DOHH2 (cell line): ENCODE measurements at regions not wholly inside any gene's neighbourhood (a gene's known extent, or its start where the extent isn't known, plus 50 kb on each side); places are given as distances from the start of the nearest gene placed in this dataset.
"Not testable (repeated sequence)": the region's sequence is repeated elsewhere in the genome, so short reads cannot be mapped to it uniquely, and the experiment has no call there.

Experiments used
- H3F3A ChIP-seq: fragments of 200-600 bp; sonication (generic), shearing (Covaris generic); 2 replicates; pipeline ENCODE4 v1.6.0; 2016; ENCODE audit warnings: antibody characterized with exemption, mild to moderate bottlenecking; ENCODE audit not compliant: control insufficient read depth, insufficient read depth
- H3K27ac ChIP-seq: fragments of 200-600 bp; sonication (generic); 2 replicates; pipeline ENCODE4 v1.5.1; 2014; ENCODE audit warnings: low read depth, mild to moderate bottlenecking, low read length, moderate library complexity
- H3K27me3 ChIP-seq: fragments of 200-600 bp; sonication (generic); 2 replicates; pipeline ENCODE4 v1.6.1; 2014; ENCODE audit warnings: mild to moderate bottlenecking, low read length, mixed read lengths; ENCODE audit not compliant: control insufficient read depth
- H3K36me3 ChIP-seq: fragments of 200-600 bp; sonication (generic); 2 replicates; pipeline ENCODE4 v1.6.1; 2014; ENCODE audit warnings: mild to moderate bottlenecking, low read length, moderate library complexity, mixed read lengths; ENCODE audit not compliant: control insufficient read depth
- H3K4me1 ChIP-seq: fragments of 200-600 bp; sonication (generic); 2 replicates; pipeline ENCODE4 v1.6.1; 2014; ENCODE audit warnings: mild to moderate bottlenecking, low read length, mixed read lengths; ENCODE audit not compliant: control insufficient read depth
- H3K4me2 ChIP-seq: fragments of 200-600 bp; sonication (generic); 2 replicates; pipeline ENCODE4 v1.6.0; 2014; ENCODE audit warnings: mild to moderate bottlenecking, low read length, moderate library complexity
- H3K4me3 ChIP-seq: fragments of 200-600 bp; sonication (generic); 2 replicates; pipeline ENCODE4 v1.5.1; 2014; ENCODE audit warnings: mild to moderate bottlenecking, low read length, mixed read lengths
- H3K79me2 ChIP-seq: fragments of 200-600 bp; sonication (generic); 2 replicates; pipeline ENCODE4 v1.6.1; 2014; ENCODE audit warnings: mild to moderate bottlenecking, low read length, mixed read lengths; ENCODE audit not compliant: control insufficient read depth
- H3K9me2 ChIP-seq: fragments of 200-600 bp; sonication (generic); replicated peaks from 2 replicates; pipeline ENCODE4 v1.6.1; 2014; ENCODE audit warnings: mild to moderate bottlenecking, low read length, mixed read lengths; ENCODE audit not compliant: control insufficient read depth
- H3K9me3 ChIP-seq: fragments of 200-600 bp; sonication (generic); 2 replicates; pipeline ENCODE4 v1.6.1; 2014; ENCODE audit warnings: antibody characterized with exemption, low read length, mixed read lengths; ENCODE audit not compliant: control insufficient read depth, insufficient read depth
- H4K20me1 ChIP-seq: fragments of 200-600 bp; sonication (generic); 2 replicates; pipeline ENCODE4 v1.6.0; 2014; ENCODE audit warnings: low read depth, mild to moderate bottlenecking, antibody characterized with exemption, low read length, moderate library complexity; ENCODE audit not compliant: control insufficient read depth, insufficient read depth
- EZH2phosphoT487 ChIP-seq: fragments of 200-600 bp; sonication (generic); IDR thresholded peaks from 2 replicates; pipeline ENCODE4 v1.6.1; 2017; ENCODE audit warnings: borderline replicate concordance, mild to moderate bottlenecking, antibody characterized with exemption, low read length, moderate library complexity, mixed read lengths
- TF ChIP-seq, protein P1 (sequence below): fragments of 200-600 bp; sonication (generic); IDR thresholded peaks from one replicate; pipeline ENCODE4 v1.5.1; 2014; ENCODE audit warnings: antibody characterized with exemption, mild to moderate bottlenecking, low read depth, low read length; ENCODE audit not compliant: poor library complexity, severe bottlenecking

DNA sequence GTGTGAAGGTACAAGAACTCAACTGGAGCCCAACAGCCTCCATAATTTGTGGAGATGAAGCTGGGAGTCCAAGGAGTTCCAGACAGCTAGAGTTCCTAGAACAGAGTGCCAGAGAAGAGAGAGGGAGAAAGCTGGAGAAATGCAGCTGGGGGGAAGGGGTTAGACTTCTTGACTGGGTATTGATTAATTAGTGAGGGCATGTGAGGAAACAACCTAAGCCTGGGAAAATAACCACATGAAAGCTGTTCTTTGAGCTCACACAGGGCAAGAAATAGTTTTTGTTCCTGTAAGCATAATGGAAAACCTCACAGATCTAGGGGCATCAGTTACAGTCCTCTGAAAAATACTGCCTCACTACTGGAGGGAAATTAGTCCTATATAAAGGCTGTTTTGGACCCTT, 230.5 kb upstream of the FKBP1C start:
- Histone ChIP-seq H3K27ac (no peak overlapping the region), H4K20me1 (no peaks in the 10 kb centered on the region), H3K36me3 (no peaks in the 10 kb centered on the region), H3F3A (no peaks in the 10 kb centered on the region), H3K79me2 (no peaks in the 10 kb centered on the region), H3K9me2 (no peaks in the 10 kb centered on the region), H3K27me3 (no peaks in the 10 kb centered on the region), H3K4me3 (no peak overlapping the region), H3K4me1 (no peaks in the 10 kb centered on the region), H3K4me2 (no peak overlapping the region), H3K9me3 (no peaks in the 10 kb centered on the region)
- no peak for TF ChIP-seq EZH2phosphoT487
- TF ChIP-seq, protein P1, sequence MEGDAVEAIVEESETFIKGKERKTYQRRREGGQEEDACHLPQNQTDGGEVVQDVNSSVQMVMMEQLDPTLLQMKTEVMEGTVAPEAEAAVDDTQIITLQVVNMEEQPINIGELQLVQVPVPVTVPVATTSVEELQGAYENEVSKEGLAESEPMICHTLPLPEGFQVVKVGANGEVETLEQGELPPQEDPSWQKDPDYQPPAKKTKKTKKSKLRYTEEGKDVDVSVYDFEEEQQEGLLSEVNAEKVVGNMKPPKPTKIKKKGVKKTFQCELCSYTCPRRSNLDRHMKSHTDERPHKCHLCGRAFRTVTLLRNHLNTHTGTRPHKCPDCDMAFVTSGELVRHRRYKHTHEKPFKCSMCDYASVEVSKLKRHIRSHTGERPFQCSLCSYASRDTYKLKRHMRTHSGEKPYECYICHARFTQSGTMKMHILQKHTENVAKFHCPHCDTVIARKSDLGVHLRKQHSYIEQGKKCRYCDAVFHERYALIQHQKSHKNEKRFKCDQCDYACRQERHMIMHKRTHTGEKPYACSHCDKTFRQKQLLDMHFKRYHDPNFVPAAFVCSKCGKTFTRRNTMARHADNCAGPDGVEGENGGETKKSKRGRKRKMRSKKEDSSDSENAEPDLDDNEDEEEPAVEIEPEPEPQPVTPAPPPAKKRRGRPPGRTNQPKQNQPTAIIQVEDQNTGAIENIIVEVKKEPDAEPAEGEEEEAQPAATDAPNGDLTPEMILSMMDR: no peak

DNA sequence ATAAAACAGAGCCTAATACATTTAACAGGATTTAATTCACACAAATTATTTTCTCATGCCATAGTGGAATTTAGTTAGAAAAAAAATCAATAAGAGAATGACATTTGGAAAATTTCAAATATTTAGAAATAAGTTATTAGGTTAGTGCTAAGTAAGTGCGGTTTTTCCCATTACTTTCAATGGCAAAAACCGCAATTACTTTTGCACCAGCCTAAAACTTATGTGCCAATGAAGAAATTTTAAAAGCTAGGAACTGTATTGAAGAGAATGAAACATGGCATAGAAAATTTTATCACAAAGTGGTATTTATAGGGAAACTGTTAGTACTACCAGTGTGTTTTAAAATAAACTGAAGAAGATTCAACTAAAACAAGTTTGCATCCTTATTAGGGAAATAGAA, 228.3 kb upstream of the FKBP1C start:
- no peaks in the 10 kb centered on the region for H4K20me1 ChIP-seq
- no peak overlapping the region for H3K4me2 ChIP-seq
- H3K4me3 ChIP-seq: no peak overlapping the region
- H3K9me3 ChIP-seq: no peaks in the 10 kb centered on the region
- H3F3A ChIP-seq: no peaks in the 10 kb centered on the region
- no peaks in the 10 kb centered on the region for H3K9me2 ChIP-seq
- no peak overlapping the region for H3K27ac ChIP-seq
- TF ChIP-seq, protein P1: no peak
- no peak for TF ChIP-seq EZH2phosphoT487
- no peaks in the 10 kb centered on the region for H3K27me3 ChIP-seq
- H3K36me3 ChIP-seq: no peaks in the 10 kb centered on the region
- H3K79me2 ChIP-seq: no peaks in the 10 kb centered on the region
- no peaks in the 10 kb centered on the region for H3K4me1 ChIP-seq

DNA sequence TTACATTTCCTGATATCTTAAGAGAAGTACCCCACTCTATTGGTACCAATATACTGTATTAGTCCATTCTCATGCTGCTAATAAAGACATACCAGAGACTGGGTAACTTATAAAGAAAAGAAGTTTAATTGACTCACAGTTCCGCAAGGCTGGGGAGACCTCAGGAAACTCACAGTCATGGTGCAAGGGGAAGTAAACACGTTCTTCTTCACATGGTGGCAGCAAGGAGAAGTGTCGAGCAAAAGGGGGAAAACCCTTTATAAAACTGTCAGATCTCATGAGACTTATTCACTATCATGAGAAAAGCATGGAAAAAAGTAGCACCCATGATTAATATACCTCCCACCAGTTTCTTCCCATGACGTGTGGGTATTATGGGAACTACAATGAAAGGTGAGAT, 219.6 kb upstream of the FKBP1C start:
- not testable (repeated sequence) for H3K27ac ChIP-seq, H4K20me1 ChIP-seq, H3K9me3 ChIP-seq, H3K27me3 ChIP-seq, H3F3A ChIP-seq, H3K79me2 ChIP-seq, H3K4me2 ChIP-seq, H3K36me3 ChIP-seq, H3K4me3 ChIP-seq, H3K4me1 ChIP-seq, H3K9me2 ChIP-seq

DNA sequence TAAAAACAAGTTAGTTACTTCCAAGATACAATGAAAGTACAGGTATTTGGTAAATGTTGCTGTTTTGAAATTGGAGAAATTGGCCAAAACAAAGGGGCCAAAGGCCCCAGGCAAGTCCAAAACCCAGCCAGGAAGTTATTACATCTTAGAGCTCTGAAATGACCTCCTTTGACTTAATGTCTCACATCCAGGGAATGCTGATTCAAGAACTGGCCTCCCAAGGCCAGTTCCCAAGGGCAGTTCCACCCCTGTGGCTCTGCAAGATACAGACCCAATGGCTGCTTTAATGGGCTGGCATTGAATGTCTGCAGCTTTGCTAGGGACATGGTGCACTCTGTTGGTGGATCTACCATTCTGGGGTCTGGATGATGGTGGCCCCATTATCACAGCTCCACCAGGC, 217.3 kb upstream of the FKBP1C start:
- no peaks in the 10 kb centered on the region for H3K4me1 ChIP-seq
- TF ChIP-seq, protein P1: no peak
- TF ChIP-seq EZH2phosphoT487: no peak
- H3K36me3 ChIP-seq: no peaks in the 10 kb centered on the region
- no peak overlapping the region for H3K27ac ChIP-seq
- H3K9me2 ChIP-seq: no peaks in the 10 kb centered on the region
- H3F3A ChIP-seq: no peaks in the 10 kb centered on the region
- no peak overlapping the region for H3K4me2 ChIP-seq
- H4K20me1 ChIP-seq: no peaks in the 10 kb centered on the region
- H3K79me2 ChIP-seq: no peaks in the 10 kb centered on the region
- H3K9me3 ChIP-seq: no peaks in the 10 kb centered on the region
- H3K4me3 ChIP-seq: no peak overlapping the region
- H3K27me3 ChIP-seq: no peaks in the 10 kb centered on the region
